ENCODE measurements at regions not wholly inside any gene's neighbourhood (a gene's known extent, or its start where the extent isn't known, plus 50 kb on each side); places are given as distances from the start of the nearest gene placed in this dataset.

DNA sequence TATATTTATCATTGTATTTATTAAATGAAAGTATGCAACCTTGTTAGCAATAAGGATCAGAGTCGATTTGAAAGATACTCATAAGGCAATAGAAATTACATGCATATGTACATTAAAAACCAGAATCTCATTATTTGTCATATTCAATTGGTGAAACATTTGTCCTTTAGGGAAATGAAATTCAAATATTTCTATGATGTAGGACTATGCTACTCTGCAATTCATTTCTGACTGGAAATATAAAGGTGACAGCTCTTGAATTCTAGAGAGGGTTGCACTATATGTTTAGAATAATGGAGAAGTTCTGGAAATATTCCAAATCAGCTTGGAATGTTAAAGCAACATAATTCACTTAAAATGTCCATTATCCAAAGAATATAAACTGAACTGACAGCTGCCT, 1519.8 kb downstream of the ARAP2 start:
- intact Hi-C loops (cut with DNase I): no loop called here
- Histone ChIP-seq H3K27me3 (no peaks in the 10 kb centered on the region), H3K27ac (replicated peaks in 1 of 4) (no peak overlapping the region), H3K4me3 (no peak overlapping the region), H3K4me1 (no peaks in the 10 kb centered on the region), H3K36me3 (no peaks in the 10 kb centered on the region), H3K9me3 (no peaks in the 10 kb centered on the region)
- DNase-seq (ENCODE audit: extremely low spot score): no peak
- TF ChIP-seq EP300 (IDR thresholded peaks at IDR 0.05) (no peak), POLR2AphosphoS5 (IDR thresholded peaks at IDR 0.05) (no peak), POLR2A (IDR thresholded peaks at IDR 0.05; ENCODE audit: low read depth) (no peak)
- TF ChIP-seq, protein P1, sequence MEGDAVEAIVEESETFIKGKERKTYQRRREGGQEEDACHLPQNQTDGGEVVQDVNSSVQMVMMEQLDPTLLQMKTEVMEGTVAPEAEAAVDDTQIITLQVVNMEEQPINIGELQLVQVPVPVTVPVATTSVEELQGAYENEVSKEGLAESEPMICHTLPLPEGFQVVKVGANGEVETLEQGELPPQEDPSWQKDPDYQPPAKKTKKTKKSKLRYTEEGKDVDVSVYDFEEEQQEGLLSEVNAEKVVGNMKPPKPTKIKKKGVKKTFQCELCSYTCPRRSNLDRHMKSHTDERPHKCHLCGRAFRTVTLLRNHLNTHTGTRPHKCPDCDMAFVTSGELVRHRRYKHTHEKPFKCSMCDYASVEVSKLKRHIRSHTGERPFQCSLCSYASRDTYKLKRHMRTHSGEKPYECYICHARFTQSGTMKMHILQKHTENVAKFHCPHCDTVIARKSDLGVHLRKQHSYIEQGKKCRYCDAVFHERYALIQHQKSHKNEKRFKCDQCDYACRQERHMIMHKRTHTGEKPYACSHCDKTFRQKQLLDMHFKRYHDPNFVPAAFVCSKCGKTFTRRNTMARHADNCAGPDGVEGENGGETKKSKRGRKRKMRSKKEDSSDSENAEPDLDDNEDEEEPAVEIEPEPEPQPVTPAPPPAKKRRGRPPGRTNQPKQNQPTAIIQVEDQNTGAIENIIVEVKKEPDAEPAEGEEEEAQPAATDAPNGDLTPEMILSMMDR (IDR thresholded peaks at IDR 0.05): no peak
- whole genome bisulfite sequencing: 74% methylated on average over 1 of the region's 1 CpG

DNA sequence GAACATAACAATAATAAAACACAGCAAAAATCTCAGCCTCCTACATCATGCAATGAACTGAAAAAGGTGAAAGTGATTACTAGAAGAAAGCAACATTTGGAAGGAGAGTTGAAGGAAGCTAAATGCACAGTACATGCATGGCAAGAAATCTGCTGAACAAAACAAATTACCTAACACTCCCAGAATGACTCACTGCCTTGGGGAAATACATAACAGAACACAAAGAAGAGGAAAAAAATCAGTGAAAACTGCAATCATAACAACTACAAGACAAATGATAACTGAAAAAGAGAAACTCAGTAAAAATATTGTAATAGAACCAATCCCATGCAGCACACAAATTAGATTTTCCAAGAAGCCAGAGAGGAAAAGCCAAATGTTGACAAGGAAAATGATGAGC, 1513.2 kb downstream of the ARAP2 start:
- no peaks in the 10 kb centered on the region for H3K36me3 ChIP-seq

DNA sequence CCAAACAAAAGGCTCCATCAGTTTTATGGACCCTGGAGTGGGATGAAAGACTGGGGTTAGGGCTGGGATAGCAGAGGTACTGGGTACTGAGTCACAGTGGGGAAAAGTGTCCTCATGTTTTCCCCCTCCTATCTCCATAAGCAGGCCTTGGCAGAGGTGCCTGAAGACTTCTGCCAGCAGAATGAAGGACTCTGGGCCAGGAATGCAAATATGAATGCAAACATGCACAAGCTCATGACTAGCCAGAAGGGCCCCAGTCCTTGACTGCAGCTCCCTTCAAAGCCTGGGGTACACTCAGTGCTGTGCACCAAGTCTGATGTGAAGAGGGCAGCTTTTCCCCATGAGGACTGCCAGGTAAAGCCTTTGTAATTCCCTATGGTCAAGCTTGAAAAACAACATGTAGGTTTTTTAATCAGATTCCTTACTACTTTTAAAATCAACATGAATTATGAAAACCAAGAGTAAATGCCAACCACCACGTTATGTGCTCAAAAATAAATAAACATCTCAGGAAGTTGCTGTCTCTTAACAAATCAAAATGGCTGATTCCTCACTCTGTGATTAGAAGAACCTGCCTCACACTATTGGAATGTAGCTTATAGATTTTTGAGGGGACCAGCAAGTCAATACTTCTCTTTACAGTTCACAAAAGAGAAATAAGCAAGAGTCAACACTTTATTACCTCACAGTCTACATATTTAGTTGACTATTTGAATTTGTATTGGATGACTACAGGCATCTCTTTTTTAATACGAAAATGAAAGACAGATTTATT, 1512.0 kb downstream of the ARAP2 start:
- Histone ChIP-seq H3K27me3 (no peaks in the 10 kb centered on the region), H3K27ac (replicated peaks in 1 of 4) (no peak overlapping the region), H3K4me3 (no peak overlapping the region), H3K36me3 (no peaks in the 10 kb centered on the region), H3K9me3 (no peaks in the 10 kb centered on the region), H3K4me1 (no peaks in the 10 kb centered on the region)
- intact Hi-C loops (cut with DNase I): no loop called here
- no peak for DNase-seq (ENCODE audit: extremely low spot score)
- no peak for TF ChIP-seq POLR2AphosphoS5 (IDR thresholded peaks at IDR 0.05)
- TF ChIP-seq EP300 (IDR thresholded peaks at IDR 0.05): no peak
- no peak for TF ChIP-seq POLR2A (IDR thresholded peaks at IDR 0.05; ENCODE audit: low read depth)
- TF ChIP-seq, protein P1 (IDR thresholded peaks at IDR 0.05): no peak
- 45% methylated on average over 2 of the region's 2 CpGs for WGBS

More for the DNA sequence above, 1513.2 kb downstream of the ARAP2 start:
- intact Hi-C loops (cut with DNase I): no loop called here
- Histone ChIP-seq H3K27me3 (no peaks in the 10 kb centered on the region), H3K4me1 (no peaks in the 10 kb centered on the region), H3K9me3 (no peaks in the 10 kb centered on the region), H3K27ac (replicated peaks in 1 of 4) (no peak overlapping the region), H3K4me3 (no peak overlapping the region)
- TF ChIP-seq, protein P1 (IDR thresholded peaks at IDR 0.05): no peak
- TF ChIP-seq EP300 (IDR thresholded peaks at IDR 0.05): no peak
- no peak for TF ChIP-seq POLR2AphosphoS5 (IDR thresholded peaks at IDR 0.05)
- TF ChIP-seq POLR2A (IDR thresholded peaks at IDR 0.05; ENCODE audit: low read depth): no peak
- no peak for DNase-seq (ENCODE audit: extremely low spot score)

DNA sequence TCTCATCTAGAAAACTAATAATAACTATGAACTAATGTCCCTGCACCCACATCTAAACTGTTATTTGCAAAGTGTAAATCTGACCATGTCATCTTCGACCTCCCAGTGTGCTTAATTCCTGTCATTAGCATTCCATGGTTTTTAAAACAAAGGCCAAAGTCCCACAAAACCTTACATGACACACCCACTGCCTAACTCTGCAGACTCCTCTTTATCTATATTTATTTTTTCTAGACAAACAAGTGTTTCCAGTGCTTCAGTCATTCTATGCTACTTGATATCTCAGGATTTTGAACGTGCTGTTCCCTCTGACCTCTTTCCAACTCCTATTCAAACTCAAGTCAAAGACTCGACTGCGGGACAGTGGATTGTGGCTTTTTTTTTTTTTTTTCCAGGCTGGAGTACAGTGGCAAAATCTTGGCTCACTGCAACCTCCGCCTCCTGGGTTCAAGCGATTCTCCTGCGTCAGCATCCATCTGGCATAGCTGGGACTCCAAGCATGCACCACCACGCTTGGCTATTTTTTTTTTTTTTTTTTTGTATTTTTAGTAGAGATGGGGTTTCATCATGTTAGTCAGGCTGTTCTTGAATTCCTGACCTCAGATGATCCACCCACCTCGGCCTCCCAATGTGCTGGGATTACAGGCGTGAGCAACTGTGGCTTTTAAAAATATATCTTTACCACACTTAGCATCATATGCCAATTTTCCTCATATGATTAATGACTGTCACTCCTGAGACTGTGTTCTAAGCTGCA, 1511.0 kb downstream of the ARAP2 start:
- TF ChIP-seq POLR2AphosphoS5 (IDR thresholded peaks at IDR 0.05) (no peak), EP300 (IDR thresholded peaks at IDR 0.05) (no peak), POLR2A (IDR thresholded peaks at IDR 0.05; ENCODE audit: low read depth) (no peak)
- TF ChIP-seq, protein P1 (IDR thresholded peaks at IDR 0.05): no peak
- 75% methylated on average over 10 of the region's 10 CpGs for WGBS
- intact Hi-C loops (cut with DNase I): no loop called here

More for the DNA sequence above, 1511.0 kb downstream of the ARAP2 start:
- Histone ChIP-seq H3K36me3 (no peaks in the 10 kb centered on the region), H3K4me3 (no peak overlapping the region), H3K9me3 (no peaks in the 10 kb centered on the region), H3K27ac (replicated peaks in 1 of 4) (no peak overlapping the region), H3K4me1 (no peaks in the 10 kb centered on the region), H3K27me3 (no peaks in the 10 kb centered on the region)
- DNase-seq (ENCODE audit: extremely low spot score): no peak
